Neural cell (in vitro differentiated cells): ENCODE measurements at regions not wholly inside any gene's neighbourhood (a gene's known extent, or its start where the extent isn't known, plus 50 kb on each side); places are given as distances from the start of the nearest gene placed in this dataset.
"Not testable (repeated sequence)": the region's sequence is repeated elsewhere in the genome, so short reads cannot be mapped to it uniquely, and the experiment has no call there.

Experiments
- H2AFZ ChIP-seq: fragments of 200-600, 300-800 bp; sonication (generic), shearing (Covaris generic); 2 replicates; pipeline ENCODE4 v1.6.0; 2014; ENCODE audit warnings: low read depth, mild to moderate bottlenecking, antibody characterized with exemption, low read length, moderate library complexity
- H3F3A ChIP-seq: fragments of 200-600 bp; shearing (Covaris generic); 2 replicates; pipeline ENCODE4 v1.6.1; 2016; ENCODE audit warnings: mild to moderate bottlenecking, moderate library complexity, mixed read lengths, antibody characterized with exemption, low read length; ENCODE audit not compliant: insufficient read depth, poor library complexity, severe bottlenecking
- H3K27ac ChIP-seq: fragments of 200-600, 300-800 bp; sonication (generic), shearing (Covaris generic); 2 replicates; pipeline ENCODE4 v1.5.1; 2014; ENCODE audit warnings: mild to moderate bottlenecking, low read length, moderate library complexity
- H3K27me3 ChIP-seq: fragments of 300-800, 200-600 bp; sonication (generic), shearing (Covaris generic); 2 replicates; pipeline ENCODE4 v1.6.0; 2014; ENCODE audit warnings: mild to moderate bottlenecking, low read depth, low read length, moderate library complexity; ENCODE audit not compliant: insufficient read depth
- H3K36me3 ChIP-seq: fragments of 300-800, 200-600 bp; sonication (generic), shearing (Covaris generic); 2 replicates; pipeline ENCODE4 v1.5.1; 2014; ENCODE audit warnings: mild to moderate bottlenecking, antibody characterized with exemption, low read length, moderate library complexity; ENCODE audit not compliant: insufficient read depth
- H3K4me2 ChIP-seq: fragments of 300-800, 200-600 bp; sonication (generic), shearing (Covaris generic); 2 replicates; pipeline ENCODE4 v1.6.0; 2014; ENCODE audit warnings: mild to moderate bottlenecking, low read length
- H3K4me3 ChIP-seq: fragments of 300-800, 200-600 bp; sonication (generic), shearing (Covaris generic); 2 replicates; pipeline ENCODE4 v1.5.1; 2014; ENCODE audit warnings: mild to moderate bottlenecking, low read length, moderate library complexity
- H3K79me2 ChIP-seq: fragments of 200-600 bp; shearing (Covaris generic); replicated peaks from 2 replicates; pipeline ENCODE4 v1.6.0; 2014; ENCODE audit warnings: mild to moderate bottlenecking, low read length, moderate library complexity; ENCODE audit not compliant: insufficient read depth
- H3K9ac ChIP-seq: fragments of 300-800, 200-600 bp; sonication (generic), shearing (Covaris generic); 2 replicates; pipeline ENCODE4 v1.6.1; 2016; ENCODE audit warnings: mild to moderate bottlenecking, low read length, mixed read lengths
- H3K9me2 ChIP-seq: fragments of 200-600 bp; shearing (Covaris generic); 2 replicates; pipeline ENCODE4 v1.6.1; 2016; ENCODE audit warnings: mild to moderate bottlenecking, low read length, mixed read lengths; ENCODE audit not compliant: insufficient read depth
- H3K9me3 ChIP-seq: fragments of 200-600, 300-800 bp; sonication (generic), shearing (Covaris generic); 2 replicates; pipeline ENCODE4 v1.6.1; 2016; ENCODE audit warnings: mild to moderate bottlenecking, mixed run types, low read length, moderate library complexity, mixed read lengths
- H4K20me1 ChIP-seq: fragments of 200-600 bp; shearing (Covaris generic); 2 replicates; pipeline ENCODE4 v1.6.1; 2016; ENCODE audit warnings: mild to moderate bottlenecking, mixed run types; ENCODE audit not compliant: insufficient read depth
- CTCF ChIP-seq: fragments of 450-650 bp; IDR thresholded peaks from 2 replicates; pipeline ENCODE4 v1.5.1; 2014; ENCODE audit warnings: antibody characterized with exemption, mild to moderate bottlenecking, moderate library complexity; ENCODE audit not compliant: poor library complexity, severe bottlenecking
- EP300 ChIP-seq: fragments of 450-650 bp; conservative IDR thresholded peaks from 2 replicates; pipeline ENCODE4 v1.6.1; 2014; ENCODE audit warnings: antibody characterized with exemption, mild to moderate bottlenecking, moderate library complexity; ENCODE audit not compliant: poor library complexity, severe bottlenecking
- EZH2 ChIP-seq: fragments of 200-600, 300-800 bp; shearing (Covaris generic), sonication (generic); IDR thresholded peaks from 2 replicates; pipeline ENCODE4 v1.6.1; 2014; ENCODE audit warnings: antibody characterized with exemption, low read length, borderline replicate concordance, mild to moderate bottlenecking; ENCODE audit not compliant: insufficient read depth, poor library complexity, severe bottlenecking
- MXI1 ChIP-seq: fragments of 450-650 bp; conservative IDR thresholded peaks from 2 replicates; pipeline ENCODE4 v1.6.1; 2014; ENCODE audit warnings: antibody characterized with exemption, mild to moderate bottlenecking; ENCODE audit not compliant: poor library complexity, severe bottlenecking
- POLR2AphosphoS5 ChIP-seq: IDR thresholded peaks from 2 replicates; pipeline ENCODE4 v1.6.1; 2012
- RAD21 ChIP-seq: fragments of 450-650 bp; conservative IDR thresholded peaks from 2 replicates; pipeline ENCODE4 v1.6.1; 2014; ENCODE audit warnings: antibody characterized with exemption, mild to moderate bottlenecking, moderate library complexity
- REST ChIP-seq: IDR thresholded peaks from 2 replicates; pipeline ENCODE4 v1.6.1; 2012; ENCODE audit warnings: borderline replicate concordance
- SMC3 ChIP-seq: fragments of 450-650 bp; conservative IDR thresholded peaks from 2 replicates; pipeline ENCODE4 v1.6.1; 2014; ENCODE audit warnings: antibody characterized with exemption, mild to moderate bottlenecking, moderate library complexity; ENCODE audit not compliant: poor library complexity
- TAF1 ChIP-seq: IDR thresholded peaks from 2 replicates; pipeline ENCODE4 v1.6.1; 2012; ENCODE audit warnings: low read depth

GRCh38 chr9:83191154-83191553 lies 128.2 kb upstream of the RASEF start:
- H3K36me3 ChIP-seq = no peaks in the 10 kb centered on the region
- H3F3A ChIP-seq = no peaks in the 10 kb centered on the region
- H3K27me3 ChIP-seq = no peaks in the 10 kb centered on the region
- peak overlapping the region; percentile 8 for H3K4me3 ChIP-seq
- H3K27ac ChIP-seq = peak overlapping the region; percentile 10
- no peaks in the 10 kb centered on the region for H3K79me2 ChIP-seq
- no peak for TF ChIP-seq TAF1
- peak; percentile 94 for TF ChIP-seq EP300
- TF ChIP-seq EZH2 = no peak
- no peak for TF ChIP-seq SMC3
- TF ChIP-seq REST = peak; percentile 81
- TF ChIP-seq RAD21 = no peak
- TF ChIP-seq MXI1 = peak; percentile 30
- TF ChIP-seq CTCF = no peak
- peak; percentile 95 for TF ChIP-seq POLR2AphosphoS5
- H4K20me1 ChIP-seq = no peaks in the 10 kb centered on the region
- H3K9me2 ChIP-seq = no peaks in the 10 kb centered on the region
- H3K9me3 ChIP-seq = no peaks in the 10 kb centered on the region
- H3K4me2 ChIP-seq = peak overlapping the region; percentile 27
- H2AFZ ChIP-seq = no peak overlapping the region
- H3K9ac ChIP-seq = no peak overlapping the region

- H3K27ac ChIP-seq, H4K20me1 ChIP-seq, H3K79me2 ChIP-seq, H3K4me3 ChIP-seq, H3K27me3 ChIP-seq, H3F3A ChIP-seq, H2AFZ ChIP-seq, H3K4me2 ChIP-seq, H3K9me3 ChIP-seq, H3K9ac ChIP-seq, H3K36me3 ChIP-seq, H3K9me2 ChIP-seq: not testable (repeated sequence)
Measured at GRCh38 chr9:83189026-83189425, 126.1 kb upstream of the RASEF start.

- Histone ChIP-seq H3K9ac (no peak overlapping the region), H2AFZ (no peak overlapping the region), H3K4me3 (no peak overlapping the region), H3K9me3 (no peaks in the 10 kb centered on the region), H3K9me2 (no peaks in the 10 kb centered on the region), H3K36me3 (no peaks in the 10 kb centered on the region), H3K27ac (no peak overlapping the region), H3K27me3 (no peaks in the 10 kb centered on the region), H3F3A (no peaks in the 10 kb centered on the region), H3K4me2 (no peak overlapping the region), H4K20me1 (no peaks in the 10 kb centered on the region), H3K79me2 (no peaks in the 10 kb centered on the region)
- TF ChIP-seq POLR2AphosphoS5 = no peak
- TF ChIP-seq SMC3 = no peak
- no peak for TF ChIP-seq CTCF
- no peak for TF ChIP-seq EP300
- TF ChIP-seq RAD21 = no peak
- TF ChIP-seq EZH2 = no peak
- no peak for TF ChIP-seq TAF1
- TF ChIP-seq MXI1 = no peak
- no peak for TF ChIP-seq REST
Measured at GRCh38 chr9:83188277-83188676, 125.3 kb upstream of the RASEF start.
